Globus pallidus (tissue), 1 donor: ENCODE measurements at regions not wholly inside any gene's neighbourhood (a gene's known extent, or its start where the extent isn't known, plus 50 kb on each side); places are given as distances from the start of the nearest gene placed in this dataset.

Source experiments
- DNase-seq: peaks from one replicate; pipeline ENCODE4 v3.0.0-alpha.2; 2015; ENCODE audit warnings: low spot score

- DNase-seq, result no peak
Observed at GRCh38 chr4:137069473-137069872, 462.8 kb downstream of the PCDH18 start.

GRCh38 chr4:137067735-137068134 is 464.6 kb downstream of the PCDH18 start:
- DNase-seq, result no peak

DNA sequence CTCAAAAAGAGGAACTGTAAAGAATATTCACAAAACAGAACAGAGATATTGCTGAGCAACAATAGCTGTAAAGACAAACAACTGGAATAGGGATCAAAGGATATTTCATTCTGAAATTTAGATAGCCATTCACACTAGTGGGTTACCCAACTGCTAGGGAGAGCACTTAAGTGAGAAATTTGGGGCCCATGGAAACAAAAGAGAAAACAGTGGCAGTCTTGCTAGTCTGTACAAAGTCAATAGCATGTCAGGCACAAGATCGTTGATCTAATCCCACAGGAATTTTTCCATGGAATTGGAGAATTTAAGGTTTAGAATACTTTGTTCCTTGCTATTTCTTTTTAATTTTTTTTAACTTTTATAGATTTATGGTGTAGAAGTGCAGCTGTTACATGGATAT is 467.0 kb downstream of the PCDH18 start:
- no peak for DNase-seq

DNA sequence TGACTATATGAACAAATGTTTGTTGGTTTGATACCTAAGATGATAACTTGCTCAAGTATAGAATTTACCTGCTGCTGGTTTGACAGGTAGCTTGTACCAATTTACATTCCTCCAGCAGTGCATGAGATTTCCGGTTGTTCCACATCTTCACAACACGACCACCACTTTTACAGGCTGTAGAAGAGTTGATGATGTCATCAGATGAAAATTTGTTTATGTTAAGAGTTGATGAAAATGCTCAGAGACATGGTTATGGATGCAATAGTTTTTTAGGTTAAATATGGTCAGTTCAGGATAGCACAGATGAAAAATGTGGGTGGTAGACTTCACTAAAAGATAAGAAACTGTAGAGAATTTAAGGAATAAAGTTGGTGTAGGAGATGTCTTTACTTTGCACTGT is 468.3 kb downstream of the PCDH18 start:
- no peak for DNase-seq

- DNase-seq, result no peak
Observed at GRCh38 chr4:137043184-137043583, 489.1 kb downstream of the PCDH18 start.

- DNase-seq, result no peak
Observed at GRCh38 chr4:137039370-137039769, 492.9 kb downstream of the PCDH18 start.

DNA sequence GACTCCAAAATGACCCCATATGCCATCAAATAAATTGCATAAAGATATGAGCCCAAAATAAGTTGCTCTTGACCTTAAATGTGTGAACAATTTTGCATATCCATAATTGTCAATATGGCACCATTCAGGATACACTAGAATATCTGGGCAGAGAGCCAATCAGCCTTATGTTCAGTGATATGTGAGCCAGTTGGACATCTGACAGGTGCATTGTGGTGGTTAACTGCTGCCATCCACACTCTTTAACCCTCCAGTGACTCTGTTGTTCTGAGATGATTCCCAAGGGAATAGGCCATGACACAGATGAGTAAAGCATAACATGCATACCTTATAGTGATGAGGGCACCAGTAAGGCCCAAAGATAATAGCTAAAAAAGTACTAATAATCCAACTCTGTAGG is 500.1 kb downstream of the PCDH18 start:
- no peak for DNase-seq

DNA sequence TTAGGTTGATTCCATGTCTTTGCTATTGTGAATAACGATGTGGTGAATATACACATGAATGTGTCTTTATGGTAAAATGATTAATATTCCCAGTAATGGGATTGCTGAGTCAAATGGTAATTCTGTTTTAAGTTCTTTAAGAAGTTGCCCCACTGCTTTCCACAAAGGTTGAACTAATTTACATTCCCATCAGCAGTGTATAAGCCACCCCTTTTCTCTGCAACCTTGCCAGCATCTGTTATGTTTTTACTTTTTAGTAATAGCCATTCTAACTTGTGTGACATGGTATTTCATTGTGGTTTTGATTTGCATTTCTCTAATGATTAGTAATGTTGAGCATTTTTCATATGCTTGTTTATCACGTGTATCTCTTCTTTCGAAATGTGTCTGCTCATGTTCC is 503.3 kb downstream of the PCDH18 start:
- no peak for DNase-seq

GRCh38 chr4:137025484-137026059 is 506.7 kb downstream of the PCDH18 start:
- no peak for DNase-seq

DNA sequence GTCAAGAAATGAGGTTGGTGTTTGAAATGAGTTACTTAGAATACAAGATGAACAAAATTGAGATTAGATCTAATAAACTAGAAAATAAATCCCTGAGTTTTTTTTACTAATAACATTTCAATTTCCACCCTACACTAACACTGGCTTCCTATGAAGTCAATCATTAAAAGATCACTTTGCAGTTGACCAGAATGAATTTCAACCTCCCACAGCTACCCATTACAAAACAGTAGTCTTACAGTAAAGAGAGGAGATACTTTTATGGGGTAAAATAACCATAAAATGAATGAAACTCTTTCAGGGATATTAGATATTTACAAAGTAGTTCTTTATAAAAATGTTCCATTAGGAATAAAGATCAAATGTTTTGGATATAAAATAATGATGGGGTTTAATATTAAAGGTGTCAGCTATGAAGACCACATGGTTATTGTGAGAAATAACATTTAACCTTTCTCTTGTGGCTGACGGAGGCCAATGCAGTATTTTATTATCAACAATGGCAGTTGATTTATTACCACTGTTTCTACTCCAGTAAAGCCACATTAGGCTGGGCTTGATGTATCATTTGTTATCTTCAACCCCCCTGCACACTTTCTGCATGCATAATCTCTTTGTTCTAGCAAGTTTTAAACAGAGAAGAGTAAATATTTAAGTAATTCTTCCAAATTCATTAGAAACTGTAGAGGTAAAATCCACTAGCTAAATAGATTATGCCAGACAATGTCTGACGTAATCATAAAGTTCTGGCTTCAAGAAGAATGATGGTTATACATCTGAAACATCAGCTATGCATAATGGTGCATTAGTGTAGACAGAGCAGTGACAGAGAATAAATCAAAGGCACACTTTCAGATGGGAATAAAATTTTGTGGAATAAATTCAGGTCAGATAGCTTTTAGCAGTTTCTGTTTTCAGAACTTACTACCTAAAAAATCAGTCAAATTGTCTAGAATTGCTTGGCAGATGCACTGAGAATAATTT is 516.6 kb downstream of the PCDH18 start:
- no peak for DNase-seq

DNA sequence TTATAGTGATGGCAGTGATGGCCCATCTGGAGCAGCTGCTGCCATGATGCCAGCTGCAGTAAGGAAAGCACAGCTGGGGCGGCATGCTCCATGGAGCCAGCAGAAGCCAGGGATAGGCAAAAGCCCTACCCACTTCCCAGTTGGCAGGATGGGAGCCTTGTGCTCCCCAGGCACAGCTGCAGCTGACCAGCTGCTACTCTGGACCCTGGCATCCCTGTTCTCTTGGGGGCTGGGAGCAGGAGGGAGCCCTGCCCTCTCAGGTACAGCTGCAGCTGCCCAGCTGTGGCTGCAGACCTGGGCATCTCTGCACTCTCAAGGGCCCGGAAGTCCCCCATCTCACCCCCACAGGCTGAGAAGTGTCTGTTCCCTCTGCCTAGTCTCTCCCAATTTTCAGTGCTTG is 531.9 kb downstream of the PCDH18 start:
- DNase-seq, result no peak

- no peak for DNase-seq
Observed at GRCh38 chr4:136992032-136992431, 540.3 kb downstream of the PCDH18 start.

DNA sequence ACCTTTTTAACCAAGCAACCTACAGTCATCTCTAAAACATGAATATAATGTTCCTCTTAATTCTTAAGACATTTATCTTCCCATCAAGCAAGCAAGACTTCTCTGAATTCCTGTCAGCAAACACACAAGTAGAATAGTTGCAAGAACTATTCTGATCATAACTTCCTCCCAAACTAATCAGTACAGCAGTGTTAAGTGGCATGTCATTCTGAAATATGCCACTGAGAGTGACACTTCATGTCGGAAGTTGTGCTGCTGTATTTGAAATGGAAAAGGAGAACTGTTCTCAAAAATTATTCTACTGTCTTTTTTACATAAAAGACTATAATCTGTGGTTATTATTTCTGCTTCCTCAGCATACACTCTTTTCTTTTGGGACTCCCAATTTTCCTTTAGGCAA is 546.6 kb downstream of the PCDH18 start:
- no peak for DNase-seq

DNA sequence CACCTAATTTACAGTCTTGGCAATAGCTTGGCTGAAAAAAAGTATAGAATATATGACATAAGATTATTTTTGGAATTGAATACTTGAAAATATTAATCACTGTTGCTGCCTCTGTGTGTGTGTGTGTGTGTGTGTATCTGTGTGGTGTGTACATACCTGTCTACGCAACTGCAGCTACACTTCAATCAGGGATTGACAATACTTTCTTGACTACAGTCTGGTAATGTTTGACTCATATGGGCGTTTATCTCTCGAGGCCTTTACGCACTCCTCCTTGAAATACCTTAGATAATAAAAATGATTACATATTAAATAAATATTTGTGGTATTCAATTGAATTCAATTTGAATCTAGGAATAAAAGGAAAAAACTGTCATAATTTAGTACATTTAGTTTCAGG is 565.2 kb downstream of the PCDH18 start:
- DNase-seq, result no peak

DNA sequence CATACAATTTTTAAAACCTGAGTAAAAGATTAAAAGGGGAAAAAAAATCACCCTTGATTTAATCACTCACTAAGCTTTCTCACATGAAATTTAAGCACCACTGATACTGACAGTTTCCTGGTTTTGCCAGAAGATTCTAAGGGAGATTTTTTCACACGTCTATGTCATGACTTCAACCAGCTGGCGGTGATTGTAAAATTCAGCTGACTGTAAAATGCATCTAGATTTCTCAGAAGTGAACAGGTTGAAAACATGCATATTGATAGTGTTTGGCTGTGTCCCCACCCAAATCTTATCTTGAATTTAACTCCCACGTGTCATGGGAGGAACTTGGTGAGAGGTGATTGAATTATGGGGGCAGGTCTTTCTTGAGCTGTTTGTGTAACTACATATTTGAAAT is 566.8 kb downstream of the PCDH18 start:
- DNase-seq, result no peak

- DNase-seq, result no peak
Observed at GRCh38 chr4:136962868-136963267, 569.4 kb downstream of the PCDH18 start.

DNA sequence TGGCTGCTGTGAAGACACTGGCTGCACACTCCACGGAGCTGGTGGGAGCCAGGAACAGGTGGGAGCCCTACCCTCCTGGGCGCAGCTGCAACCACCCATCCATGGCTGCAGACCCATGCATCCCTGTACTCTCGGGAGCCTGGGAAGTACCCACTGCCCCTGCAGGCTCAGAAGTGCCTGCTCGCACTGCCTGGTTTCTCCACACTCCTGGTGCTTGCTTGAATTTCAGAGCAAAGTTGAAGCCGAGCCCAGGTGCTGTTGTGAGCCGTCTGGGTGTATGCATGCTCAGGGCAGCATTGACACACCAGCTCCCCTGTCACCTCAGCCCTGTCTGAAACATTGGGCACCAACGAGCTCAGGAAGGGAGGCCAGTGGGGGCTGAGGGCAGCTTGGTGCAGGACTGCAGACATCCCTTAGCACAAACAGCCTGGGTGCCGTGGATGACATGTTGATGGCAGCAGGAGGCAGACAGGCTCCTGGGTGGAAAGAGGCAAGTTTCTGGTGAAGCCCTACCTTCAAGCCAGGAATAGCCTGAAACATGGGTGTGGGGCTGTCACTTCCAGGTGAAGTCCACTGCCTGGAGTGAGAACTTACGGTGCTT is 585.9 kb downstream of the PCDH18 start:
- no peak for DNase-seq

DNA sequence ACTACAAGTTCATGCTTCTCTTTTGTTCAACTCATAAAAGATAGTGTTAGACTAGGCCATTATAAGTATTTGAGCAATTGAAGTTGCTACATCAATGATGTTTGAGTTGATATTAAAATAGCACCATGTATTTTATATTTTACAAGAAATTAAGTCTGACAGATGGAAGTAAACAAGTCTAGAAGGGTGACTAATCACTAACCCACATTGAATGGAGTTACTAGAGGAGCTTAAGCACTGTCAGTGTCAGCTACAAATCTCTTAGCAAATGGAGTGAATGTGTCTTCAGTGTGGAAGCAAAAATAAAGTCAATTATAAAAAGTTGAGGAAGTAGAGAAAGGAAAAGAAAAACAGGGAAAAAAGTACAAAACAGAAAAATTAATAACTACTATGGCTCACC is 592.5 kb downstream of the PCDH18 start:
- no peak for DNase-seq

DNA sequence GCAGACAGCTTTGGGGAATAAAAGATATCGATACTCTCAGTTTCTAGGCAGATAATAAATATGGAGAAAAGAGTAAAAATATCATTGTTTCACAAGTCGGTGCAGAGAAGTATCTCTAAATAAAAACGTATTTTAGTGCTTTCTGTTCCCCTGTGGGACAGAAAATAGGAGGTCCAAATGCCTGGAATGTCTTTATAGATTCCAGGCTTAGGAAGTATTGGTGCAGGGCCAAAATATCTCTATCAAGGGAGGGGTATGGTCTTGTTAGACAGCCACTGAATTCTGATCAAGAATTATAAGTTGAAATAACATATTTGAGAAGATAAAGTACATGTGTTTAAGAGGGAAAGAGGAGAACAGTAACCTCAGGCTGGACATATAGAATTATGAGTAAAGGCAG is 596.4 kb downstream of the PCDH18 start:
- no peak for DNase-seq

GRCh38 chr4:136935305-136935704 is 597.0 kb downstream of the PCDH18 start:
- no peak for DNase-seq

DNA sequence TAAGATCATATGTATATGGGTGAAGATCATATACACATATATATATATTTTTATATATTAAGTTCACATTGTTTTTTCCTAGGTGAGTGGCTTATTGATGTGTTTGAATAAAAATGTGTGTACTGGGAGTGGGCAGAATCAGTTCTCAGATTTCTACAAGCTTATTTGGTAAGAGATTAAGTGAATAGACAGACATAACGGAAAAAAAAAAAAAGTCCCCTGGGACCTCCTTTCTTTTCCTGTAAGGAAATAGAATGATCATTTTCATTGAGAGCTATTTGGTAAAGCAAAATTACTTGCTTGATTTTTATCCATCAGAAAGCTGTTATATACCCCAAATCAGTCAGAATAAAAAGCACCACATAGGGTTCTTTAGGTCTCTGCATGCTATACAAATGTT is 597.7 kb downstream of the PCDH18 start:
- no peak for DNase-seq

DNA sequence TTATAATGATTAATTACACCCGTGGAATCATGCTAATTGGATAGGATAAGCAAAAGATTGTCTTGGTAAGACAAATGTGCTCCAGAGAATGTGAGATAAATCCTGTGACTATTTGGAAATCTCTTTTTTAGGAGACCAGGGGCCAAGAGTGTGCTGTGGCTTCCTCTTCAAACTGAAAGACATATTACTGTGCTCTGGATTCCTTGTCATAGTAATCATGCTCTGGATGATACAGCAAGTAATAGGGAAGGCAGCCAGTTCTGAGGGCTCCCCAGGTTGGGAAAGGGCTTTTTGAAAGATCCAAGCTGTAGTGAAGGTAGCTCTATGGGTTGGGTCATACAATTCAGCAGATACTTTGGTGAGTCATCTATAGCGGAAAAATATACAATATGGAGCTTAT is 600.5 kb downstream of the PCDH18 start:
- DNase-seq, result no peak

DNA sequence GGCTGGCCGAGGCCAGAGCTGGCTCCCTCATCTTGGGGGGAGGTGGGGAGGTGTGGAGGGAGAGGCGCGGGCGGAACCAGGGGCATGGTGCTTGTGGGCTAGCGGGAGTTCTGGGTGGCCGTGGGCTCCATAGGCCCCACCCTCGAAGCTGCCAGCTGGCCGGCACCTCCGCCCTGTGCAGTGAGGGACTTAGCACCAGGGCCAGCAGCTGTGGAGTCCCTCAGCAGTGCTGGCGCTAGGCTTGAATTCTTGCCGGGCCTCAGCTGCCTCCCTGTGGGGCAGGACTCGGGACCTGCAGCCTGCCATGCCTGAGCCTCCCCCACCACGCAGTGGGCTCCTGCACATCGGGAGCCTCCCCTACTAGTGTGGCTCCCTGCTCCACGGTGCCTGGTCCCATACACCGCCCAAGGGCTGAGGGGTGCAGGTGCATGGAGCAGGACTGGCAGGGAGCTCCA is 603.3 kb downstream of the PCDH18 start:
- no peak for DNase-seq
